ENCODE measurements at regions not wholly inside any gene's neighbourhood (a gene's known extent, or its start where the extent isn't known, plus 50 kb on each side); places are given as distances from the start of the nearest gene placed in this dataset.
A peak's percentile ranks its signal among the peaks of the same experiment; 100 is the strongest.
"Not testable (repeated sequence)": the region's sequence is repeated elsewhere in the genome, so short reads cannot be mapped to it uniquely, and the experiment has no call there.

DNA sequence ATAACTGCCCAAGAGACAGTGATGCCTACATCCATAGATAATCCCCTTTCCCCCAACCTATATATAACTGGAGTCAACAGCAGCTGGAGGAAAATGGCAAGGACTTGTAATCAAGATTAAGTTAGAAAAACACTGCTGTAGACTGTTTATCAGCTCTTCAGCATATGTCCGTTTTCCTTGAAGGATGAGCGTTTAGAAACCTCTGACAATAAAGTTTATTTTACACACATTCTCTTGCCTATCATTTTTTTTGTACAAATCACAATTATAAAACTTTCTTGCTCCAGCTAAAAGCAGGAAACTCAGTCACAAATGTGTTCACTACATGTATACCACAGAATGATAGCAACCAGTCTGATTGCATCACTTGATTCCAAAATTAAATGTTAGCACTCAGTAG lies 50.8 kb downstream of the PPIAL4G start:
- not testable (repeated sequence) for DNase-seq (ENCODE audit: low read depth in 3 of 3)

GRCh38 chr1:148429856-148430255 lies 53.2 kb downstream of the PPIAL4G start:
- DNase-seq (ENCODE audit: low read depth in 3 of 3), result not testable (repeated sequence)

DNA sequence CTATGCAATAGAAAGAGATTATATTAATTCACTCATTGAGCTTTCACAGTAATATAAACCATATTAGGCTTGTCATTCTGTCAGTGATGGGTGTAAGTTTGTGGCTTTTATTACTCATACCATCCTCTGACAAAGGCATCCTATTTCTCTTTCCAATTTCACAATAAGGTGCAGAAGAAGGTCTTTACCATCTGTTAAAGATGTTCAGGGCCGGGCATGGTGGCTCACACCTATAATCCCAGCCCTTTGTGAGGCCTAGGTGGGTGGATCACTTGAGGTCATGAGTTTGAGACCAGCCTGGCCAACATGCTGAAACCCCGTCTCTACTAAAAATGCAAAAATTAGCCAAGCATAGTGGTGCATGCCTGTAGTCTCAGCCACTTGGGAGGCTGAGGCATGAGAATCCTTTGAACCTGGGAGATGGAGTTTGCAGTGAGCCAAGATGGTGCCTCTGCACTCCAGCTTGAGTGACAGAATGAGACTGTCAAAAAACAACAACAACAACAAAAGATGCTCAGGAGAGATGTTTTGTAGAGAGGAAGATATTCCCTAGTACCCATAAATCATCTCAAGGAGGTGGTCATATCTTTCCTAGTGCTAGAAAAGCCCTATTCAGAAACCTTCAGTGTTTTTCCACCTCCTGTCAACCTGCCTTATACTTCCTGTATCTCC lies 56.0 kb downstream of the PPIAL4G start:
- not testable (repeated sequence) for DNase-seq (ENCODE audit: low read depth in 3 of 3)

DNA sequence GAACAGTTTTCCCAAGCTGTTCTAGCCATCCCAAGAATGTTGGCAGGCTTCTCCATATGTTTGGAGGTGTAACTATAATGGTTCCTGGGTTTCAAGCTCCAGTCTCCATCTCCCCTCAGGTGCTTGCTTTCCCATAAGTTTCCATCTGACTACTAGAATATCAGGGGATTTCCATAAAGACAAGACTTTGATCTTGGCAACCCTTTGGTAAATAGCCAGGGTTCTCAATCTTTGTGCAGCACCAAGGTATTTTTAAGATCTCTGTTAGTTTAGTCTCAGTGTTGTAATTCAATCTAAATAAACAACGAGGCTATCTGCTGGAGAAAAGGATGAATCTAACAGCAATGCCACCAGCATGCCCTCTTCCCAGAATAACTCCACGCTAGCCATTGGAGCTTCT lies 56.7 kb downstream of the PPIAL4G start:
- not testable (repeated sequence) for DNase-seq (ENCODE audit: low read depth in 3 of 3)

DNA sequence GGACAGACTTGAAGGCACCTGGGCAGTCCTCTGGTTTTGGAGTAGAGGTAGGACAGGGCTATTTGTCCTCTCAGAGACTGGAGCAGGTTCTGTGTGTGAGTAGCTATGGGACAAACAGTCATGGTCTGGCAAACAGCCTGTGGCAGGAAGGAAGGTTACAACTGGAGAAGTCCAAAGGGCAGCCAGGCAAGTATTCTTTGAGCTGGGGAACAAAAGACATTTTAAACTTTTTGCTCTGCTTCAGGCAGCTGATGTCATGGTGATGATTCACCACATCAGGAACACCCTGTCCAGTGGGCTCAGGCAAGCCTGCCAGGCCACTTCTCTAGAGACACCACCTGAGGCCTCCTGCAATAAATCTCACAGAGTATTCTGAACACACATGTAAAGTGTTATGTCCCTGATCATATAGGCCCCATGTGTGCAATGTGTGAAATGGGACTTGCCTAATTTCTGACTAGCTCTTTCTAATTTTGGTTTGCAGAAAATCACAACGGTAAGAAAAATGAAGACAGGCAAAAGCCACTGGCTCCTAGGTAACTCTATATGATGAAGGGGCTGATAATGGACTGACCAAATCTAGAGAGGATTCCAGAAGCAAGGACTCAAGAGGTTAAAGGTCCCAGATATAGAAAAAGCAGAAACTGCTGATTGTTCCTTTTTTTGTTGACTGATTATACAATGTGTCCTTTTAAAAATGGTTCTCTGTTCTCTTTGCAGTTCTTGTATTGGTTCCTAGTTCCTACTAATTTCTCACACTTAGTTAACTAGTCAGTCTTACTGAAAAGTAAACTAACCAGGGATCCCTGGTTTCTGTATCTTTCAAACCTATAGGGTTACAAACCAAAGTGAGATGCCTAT lies 58.7 kb downstream of the PPIAL4G start:
- DNase-seq (ENCODE audit: low read depth in 3 of 3), result not testable (repeated sequence)

- not testable (repeated sequence) for DNase-seq (ENCODE audit: low read depth in 3 of 3)
These were observed 60.2 kb downstream of the PPIAL4G start for GRCh38 chr1:148422921-148423320.

GRCh38 chr1:148417241-148417640 lies 65.9 kb downstream of the PPIAL4G start:
- DNase-seq (ENCODE audit: low read depth in 3 of 3), result not testable (repeated sequence)

- DNase-seq (ENCODE audit: low read depth in 3 of 3), result not testable (repeated sequence)
These were observed 69.7 kb downstream of the PPIAL4G start for GRCh38 chr1:148413385-148413784.

- not testable (repeated sequence) for DNase-seq (ENCODE audit: low read depth in 3 of 3)
These were observed 78.1 kb downstream of the PPIAL4G start for GRCh38 chr1:148404786-148405568.

DNA sequence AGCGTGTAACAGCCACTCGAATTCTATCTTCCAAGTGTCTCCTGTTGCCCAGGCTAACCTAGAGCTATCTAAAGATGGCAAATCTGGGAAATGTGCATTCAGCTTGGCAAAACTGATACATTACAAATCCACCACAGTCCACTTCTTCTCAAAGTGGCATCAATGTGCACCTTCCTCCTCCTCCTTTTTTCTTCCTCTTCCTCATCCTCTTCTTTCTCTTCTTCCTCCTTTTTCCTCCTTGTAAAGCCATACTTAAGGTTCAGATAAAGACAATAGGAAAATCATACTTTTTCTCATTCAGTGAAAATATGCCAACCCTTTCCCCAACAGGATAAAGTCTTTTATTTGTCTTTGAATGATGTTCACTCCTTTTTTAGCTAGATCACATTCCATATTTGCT lies 79.2 kb downstream of the PPIAL4G start:
- not testable (repeated sequence) for DNase-seq (ENCODE audit: low read depth in 3 of 3)

- DNase-seq (ENCODE audit: low read depth in 3 of 3), result not testable (repeated sequence)
These were observed 80.0 kb downstream of the PPIAL4G start for GRCh38 chr1:148403085-148403456.

- peak; percentile 68 to 70 (median 70) for DNase-seq (ENCODE audit: low read depth in 3 of 3)
These were observed 80.7 kb downstream of the PPIAL4G start for GRCh38 chr1:148402152-148403084.

GRCh38 chr1:148397516-148397915 lies 85.6 kb downstream of the PPIAL4G start:
- DNase-seq (ENCODE audit: low read depth in 3 of 3), result not testable (repeated sequence)

- not testable (repeated sequence) for DNase-seq (ENCODE audit: low read depth in 3 of 3)
These were observed 90.6 kb downstream of the PPIAL4G start for GRCh38 chr1:148392505-148392904.

DNA sequence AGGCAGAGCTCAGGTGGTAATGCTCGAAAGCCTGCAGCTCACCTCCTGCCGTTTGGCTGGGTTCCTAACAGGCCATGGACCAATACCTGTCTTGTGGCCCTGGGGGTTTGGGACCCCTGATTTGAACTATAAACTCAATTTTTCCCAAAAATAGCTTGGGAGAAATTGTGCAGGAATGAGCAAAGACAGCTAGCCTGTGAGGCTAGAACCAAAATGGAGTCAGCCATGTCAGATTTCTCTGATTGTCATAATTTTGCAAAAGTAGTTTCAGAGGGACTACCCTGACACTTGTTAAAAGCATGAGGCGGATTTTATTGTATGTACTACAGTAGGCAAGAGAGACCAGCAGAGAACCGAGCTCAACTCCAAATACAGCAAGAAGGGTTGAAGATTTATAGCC lies 91.8 kb downstream of the PPIAL4G start:
- not testable (repeated sequence) for DNase-seq (ENCODE audit: low read depth in 3 of 3)

DNA sequence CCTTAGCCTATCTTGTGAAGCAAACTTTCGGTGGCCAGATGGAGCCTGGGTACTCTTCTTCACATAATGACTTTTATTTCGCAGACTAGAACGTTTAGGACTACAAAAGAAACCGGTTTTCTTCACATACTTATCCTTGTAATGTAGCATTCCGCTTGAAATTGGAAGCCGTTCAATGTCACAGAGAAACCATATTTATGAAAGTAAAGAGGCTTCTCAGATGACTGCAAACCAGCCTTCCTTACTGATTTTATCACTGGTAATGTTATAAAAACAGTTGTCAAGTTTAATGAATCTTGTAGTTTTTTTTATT lies 94.1 kb downstream of the PPIAL4G start:
- DNase-seq (ENCODE audit: low read depth in 3 of 3), result no peak

- DNase-seq (ENCODE audit: low read depth in 3 of 3), result peak; percentile 70 to 78 (median 75)
These were observed 94.7 kb downstream of the PPIAL4G start for GRCh38 chr1:148388260-148389026.

- not testable (repeated sequence) for DNase-seq (ENCODE audit: low read depth in 3 of 3)
These were observed 95.2 kb downstream of the PPIAL4G start for GRCh38 chr1:148387949-148388259.

DNA sequence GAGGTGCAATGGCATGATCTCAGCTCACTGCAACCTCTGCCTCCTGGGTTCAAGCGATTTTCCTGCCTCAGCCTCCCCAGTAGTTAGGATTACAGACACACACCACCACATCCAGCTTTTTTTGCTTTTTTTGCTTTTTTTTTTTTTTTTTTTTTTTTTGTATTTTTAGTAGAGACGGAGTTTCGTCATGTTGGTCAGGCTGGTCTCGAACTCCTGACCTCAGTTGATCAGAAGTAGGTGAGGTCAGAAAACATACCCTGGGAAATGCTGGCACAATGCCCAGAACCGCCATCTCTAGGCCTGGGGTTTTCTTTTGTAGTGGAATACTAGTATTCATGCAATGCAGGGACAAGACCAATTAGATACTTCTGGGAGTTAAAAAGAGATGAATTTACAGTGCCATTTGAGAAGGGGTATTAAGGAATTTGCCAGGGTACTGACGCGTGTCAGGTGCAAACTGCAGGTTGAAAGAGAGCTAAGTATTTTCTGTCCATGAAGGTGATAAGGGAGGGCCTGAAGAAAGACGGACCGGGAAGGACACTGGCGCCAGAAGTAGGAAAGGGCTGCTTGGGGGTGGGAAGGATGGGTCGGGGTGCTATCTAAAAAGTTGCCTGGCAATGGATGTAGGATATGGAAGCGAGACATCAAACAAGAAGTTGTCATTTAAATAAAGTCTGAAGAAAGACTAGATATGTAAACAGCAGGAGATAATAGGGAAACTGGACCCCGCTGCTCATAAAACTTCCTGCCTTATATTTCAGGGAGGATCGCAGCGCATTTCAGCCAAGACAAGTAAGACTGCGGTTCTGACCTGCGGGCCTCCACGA lies 95.8 kb downstream of the PPIAL4G start:
- DNase-seq (ENCODE audit: low read depth in 3 of 3), result not testable (repeated sequence)

- no peak for DNase-seq (ENCODE audit: low read depth in 3 of 3)
These were observed 96.5 kb downstream of the PPIAL4G start for GRCh38 chr1:148386617-148387016.

Measured in stimulated activated CD4-positive, alpha-beta T cell treated with anti-CD3 and anti-CD28 coated beads, TNF-alpha, amount 100 ng/mL, for 4 hours (primary cell).